GM06990 (cell line): ENCODE measurements at regions not wholly inside any gene's neighbourhood (a gene's known extent, or its start where the extent isn't known, plus 50 kb on each side); places are given as distances from the start of the nearest gene placed in this dataset.

Experiments
- DNase-seq: peaks from one replicate; pipeline ENCODE4 v3.0.0-alpha.2; 2011; ENCODE audit not compliant: insufficient read length; ENCODE audit errors: extremely low read depth
- H3K27me3 ChIP-seq: replicated peaks from 2 replicates; pipeline ENCODE4 v1.6.0; 2011; ENCODE audit warnings: low read length; ENCODE audit not compliant: control insufficient read depth, insufficient read depth
- H3K36me3 ChIP-seq: 2 replicates; pipeline ENCODE4 v1.5.1; 2011; ENCODE audit warnings: low read length; ENCODE audit not compliant: control insufficient read depth, insufficient read depth
- H3K4me3 ChIP-seq: replicated peaks from 2 replicates; pipeline ENCODE4 v1.5.1; 2011; ENCODE audit warnings: low read depth, mild to moderate bottlenecking, control low read depth, low read length
- TF ChIP-seq, protein P1 (sequence below): IDR thresholded peaks from 2 replicates; pipeline ENCODE4 v1.5.1; 2011; ENCODE audit warnings: low read length, control low read depth, mild to moderate bottlenecking, inconsistent platforms; ENCODE audit not compliant: insufficient read depth, poor library complexity, severe bottlenecking

DNA sequence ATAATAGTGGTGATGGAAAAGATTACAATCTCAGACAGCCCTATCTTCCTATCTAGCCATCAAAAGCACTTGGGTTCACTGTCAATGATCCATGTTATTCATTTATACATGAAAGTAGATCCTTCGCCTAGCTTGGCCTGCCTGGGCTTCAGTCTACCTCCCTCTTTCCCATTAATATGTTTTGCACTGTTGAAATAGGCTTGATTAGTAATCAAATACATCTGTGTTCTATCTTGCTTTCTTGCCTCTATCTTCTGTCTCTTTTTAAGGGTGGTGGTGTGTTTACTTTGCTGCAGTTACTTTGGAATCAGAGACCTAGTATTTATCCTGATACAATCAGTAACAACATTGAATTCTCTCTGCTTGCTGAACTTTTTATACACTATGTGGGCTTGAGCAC is 521.2 kb downstream of the TNS1 start:
- no peaks in the 10 kb centered on the region for H3K27me3 ChIP-seq
- no peaks in the 10 kb centered on the region for H3K36me3 ChIP-seq
- TF ChIP-seq, protein P1, sequence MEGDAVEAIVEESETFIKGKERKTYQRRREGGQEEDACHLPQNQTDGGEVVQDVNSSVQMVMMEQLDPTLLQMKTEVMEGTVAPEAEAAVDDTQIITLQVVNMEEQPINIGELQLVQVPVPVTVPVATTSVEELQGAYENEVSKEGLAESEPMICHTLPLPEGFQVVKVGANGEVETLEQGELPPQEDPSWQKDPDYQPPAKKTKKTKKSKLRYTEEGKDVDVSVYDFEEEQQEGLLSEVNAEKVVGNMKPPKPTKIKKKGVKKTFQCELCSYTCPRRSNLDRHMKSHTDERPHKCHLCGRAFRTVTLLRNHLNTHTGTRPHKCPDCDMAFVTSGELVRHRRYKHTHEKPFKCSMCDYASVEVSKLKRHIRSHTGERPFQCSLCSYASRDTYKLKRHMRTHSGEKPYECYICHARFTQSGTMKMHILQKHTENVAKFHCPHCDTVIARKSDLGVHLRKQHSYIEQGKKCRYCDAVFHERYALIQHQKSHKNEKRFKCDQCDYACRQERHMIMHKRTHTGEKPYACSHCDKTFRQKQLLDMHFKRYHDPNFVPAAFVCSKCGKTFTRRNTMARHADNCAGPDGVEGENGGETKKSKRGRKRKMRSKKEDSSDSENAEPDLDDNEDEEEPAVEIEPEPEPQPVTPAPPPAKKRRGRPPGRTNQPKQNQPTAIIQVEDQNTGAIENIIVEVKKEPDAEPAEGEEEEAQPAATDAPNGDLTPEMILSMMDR, result no peak
- no peak for DNase-seq
- no peak overlapping the region for H3K4me3 ChIP-seq

GRCh38 chr2:217479566-217479965 is 523.2 kb downstream of the TNS1 start:
- Histone ChIP-seq H3K4me3 (no peak overlapping the region), H3K27me3 (no peaks in the 10 kb centered on the region), H3K36me3 (no peaks in the 10 kb centered on the region)
- no peak for DNase-seq
- TF ChIP-seq, protein P1, result no peak

- Histone ChIP-seq H3K27me3 (no peaks in the 10 kb centered on the region), H3K4me3 (no peak overlapping the region), H3K36me3 (no peaks in the 10 kb centered on the region)
- DNase-seq, result no peak
- TF ChIP-seq, protein P1, result no peak
Observed at GRCh38 chr2:217478831-217479455, 523.9 kb downstream of the TNS1 start.

DNA sequence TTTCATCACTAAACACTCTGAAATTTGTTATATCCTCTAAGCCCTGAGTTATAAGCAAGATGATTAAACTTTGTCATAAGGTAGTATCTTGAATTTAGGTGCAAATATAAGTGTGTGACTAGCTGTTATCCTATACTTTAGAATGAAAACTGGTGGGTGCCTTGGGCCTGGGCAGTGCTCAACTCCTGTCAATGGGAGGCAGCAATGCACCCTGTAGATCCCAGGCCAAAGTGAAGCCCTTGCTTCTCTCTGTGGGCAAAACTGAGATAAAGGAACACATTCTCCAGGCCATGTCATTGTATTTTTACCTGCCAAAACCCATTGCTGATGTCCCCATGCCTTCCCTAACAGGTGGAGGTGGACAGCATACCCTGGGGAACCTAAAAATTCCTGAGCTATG is 525.2 kb downstream of the TNS1 start:
- no peak for DNase-seq
- Histone ChIP-seq H3K4me3 (no peak overlapping the region), H3K36me3 (no peaks in the 10 kb centered on the region), H3K27me3 (no peaks in the 10 kb centered on the region)
- TF ChIP-seq, protein P1, result no peak

DNA sequence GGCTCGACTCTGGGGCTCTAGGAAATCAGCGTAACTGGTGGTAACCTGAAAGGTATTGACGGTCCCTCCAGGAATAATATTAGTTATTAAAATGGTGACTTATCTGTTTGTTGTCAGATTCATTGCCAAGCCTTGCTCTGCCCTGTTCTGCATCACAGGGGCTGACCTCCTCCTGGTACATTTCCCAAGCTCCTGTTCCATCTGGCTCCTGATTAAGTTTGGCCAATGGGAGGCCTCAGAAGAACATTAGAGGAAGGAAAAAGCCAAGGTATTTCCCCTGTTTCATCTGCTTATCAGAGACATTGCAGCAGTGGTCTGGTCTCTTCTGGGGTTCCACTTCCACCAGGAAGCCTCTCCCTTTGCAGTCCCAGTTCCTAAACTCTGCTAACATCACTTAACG is 527.0 kb downstream of the TNS1 start:
- no peak for DNase-seq
- H3K27me3 ChIP-seq, result no peaks in the 10 kb centered on the region
- H3K36me3 ChIP-seq, result no peaks in the 10 kb centered on the region
- TF ChIP-seq, protein P1, result no peak
- H3K4me3 ChIP-seq, result no peak overlapping the region

DNA sequence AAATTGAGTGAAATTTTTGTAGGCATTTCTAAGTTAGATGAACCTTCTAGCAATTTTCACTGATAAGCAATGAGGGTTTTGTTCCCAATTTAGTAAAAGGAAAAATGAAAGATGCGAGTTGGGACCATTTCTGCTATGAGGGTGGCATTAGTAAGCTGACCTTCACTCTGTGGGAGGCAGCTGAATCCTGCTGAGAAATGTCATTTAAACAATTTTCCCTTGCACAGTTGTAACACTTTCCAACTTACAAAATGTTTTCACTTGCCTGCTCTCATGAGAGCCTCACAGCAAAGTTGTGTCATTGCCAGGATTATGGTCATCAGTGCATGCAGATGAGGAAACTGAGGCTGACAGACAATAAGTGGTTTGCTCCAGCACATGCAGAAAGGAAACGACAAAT is 527.7 kb downstream of the TNS1 start:
- Histone ChIP-seq H3K4me3 (no peak overlapping the region), H3K27me3 (no peaks in the 10 kb centered on the region), H3K36me3 (no peaks in the 10 kb centered on the region)
- TF ChIP-seq, protein P1, result no peak
- DNase-seq, result no peak
